ENCODE measurements at regions not wholly inside any gene's neighbourhood (a gene's known extent, or its start where the extent isn't known, plus 50 kb on each side); places are given as distances from the start of the nearest gene placed in this dataset.

- Histone ChIP-seq H3K36me3 (no peaks in the 10 kb centered on the region), H3K9me3 (no peaks in the 10 kb centered on the region), H3K27ac (no peak overlapping the region), H3K27me3 (no peaks in the 10 kb centered on the region), H3K4me1 (no peaks in the 10 kb centered on the region), H3K4me3 (no peak overlapping the region)
- DNase-seq (ENCODE audit: extremely low spot score in 2 of 2), result no peak
- TF ChIP-seq CTCF (IDR thresholded peaks at IDR 0.05), result no peak
- TF ChIP-seq POLR2A (IDR thresholded peaks at IDR 0.05), result no peak
- no peak for TF ChIP-seq POLR2AphosphoS5 (IDR thresholded peaks at IDR 0.05; ENCODE audit: insufficient read depth in 1 of 2, low read depth in 1 of 2)
- intact Hi-C loops (cut with DNase I), result no loop called here
Measured at GRCh38 chr10:52633266-52633665, 139.3 kb downstream of the MBL2 start.

GRCh38 chr10:52635651-52636050, 136.9 kb downstream of the MBL2 start:
- H3K27ac ChIP-seq, result no peak overlapping the region
- no peaks in the 10 kb centered on the region for H3K36me3 ChIP-seq
- no peak for TF ChIP-seq POLR2A (IDR thresholded peaks at IDR 0.05)
- no peak for TF ChIP-seq CTCF (IDR thresholded peaks at IDR 0.05)
- TF ChIP-seq POLR2AphosphoS5 (IDR thresholded peaks at IDR 0.05; ENCODE audit: insufficient read depth in 1 of 2, low read depth in 1 of 2), result no peak
- no peaks in the 10 kb centered on the region for H3K27me3 ChIP-seq
- H3K4me1 ChIP-seq, result no peaks in the 10 kb centered on the region
- intact Hi-C loops (cut with DNase I), result no loop called here
- no peaks in the 10 kb centered on the region for H3K9me3 ChIP-seq
- DNase-seq (ENCODE audit: extremely low spot score in 2 of 2), result no peak
- no peak overlapping the region for H3K4me3 ChIP-seq

GRCh38 chr10:52636874-52637273, 135.7 kb downstream of the MBL2 start:
- intact Hi-C loops (cut with DNase I), result no loop called here
- Histone ChIP-seq H3K27ac (no peak overlapping the region), H3K4me3 (no peak overlapping the region), H3K36me3 (no peaks in the 10 kb centered on the region), H3K27me3 (no peaks in the 10 kb centered on the region), H3K4me1 (no peaks in the 10 kb centered on the region), H3K9me3 (no peaks in the 10 kb centered on the region)
- TF ChIP-seq POLR2A (IDR thresholded peaks at IDR 0.05) (no peak), POLR2AphosphoS5 (IDR thresholded peaks at IDR 0.05; ENCODE audit: insufficient read depth in 1 of 2, low read depth in 1 of 2) (no peak), CTCF (IDR thresholded peaks at IDR 0.05) (no peak)
- DNase-seq (ENCODE audit: extremely low spot score in 2 of 2), result no peak

GRCh38 chr10:52637592-52637991, 135.0 kb downstream of the MBL2 start:
- no peaks in the 10 kb centered on the region for H3K9me3 ChIP-seq
- TF ChIP-seq CTCF (IDR thresholded peaks at IDR 0.05), result no peak
- TF ChIP-seq POLR2A (IDR thresholded peaks at IDR 0.05), result no peak
- no peak for TF ChIP-seq POLR2AphosphoS5 (IDR thresholded peaks at IDR 0.05; ENCODE audit: insufficient read depth in 1 of 2, low read depth in 1 of 2)
- no peak overlapping the region for H3K27ac ChIP-seq
- H3K27me3 ChIP-seq, result no peaks in the 10 kb centered on the region
- no peak overlapping the region for H3K4me3 ChIP-seq
- DNase-seq (ENCODE audit: extremely low spot score in 2 of 2), result no peak
- H3K36me3 ChIP-seq, result no peaks in the 10 kb centered on the region
- no peaks in the 10 kb centered on the region for H3K4me1 ChIP-seq
- intact Hi-C loops (cut with DNase I), result no loop called here

- Histone ChIP-seq H3K36me3 (no peaks in the 10 kb centered on the region), H3K4me3 (no peak overlapping the region), H3K27ac (no peak overlapping the region), H3K9me3 (no peaks in the 10 kb centered on the region), H3K4me1 (no peaks in the 10 kb centered on the region), H3K27me3 (no peaks in the 10 kb centered on the region)
- intact Hi-C loops (cut with DNase I), result no loop called here
- no peak for DNase-seq (ENCODE audit: extremely low spot score in 2 of 2)
- TF ChIP-seq POLR2A (IDR thresholded peaks at IDR 0.05) (no peak), POLR2AphosphoS5 (IDR thresholded peaks at IDR 0.05; ENCODE audit: insufficient read depth in 1 of 2, low read depth in 1 of 2) (no peak), CTCF (IDR thresholded peaks at IDR 0.05) (no peak)
Measured at GRCh38 chr10:52639652-52640051, 132.9 kb downstream of the MBL2 start.

All from vagina (tissue), 2 donors.